Stimulated activated naive B cell treated with anti-CD40 and anti-IgM and Interleukin-4, amounts not matched to agents 10 μg/mL and 1 μg/mL and 100 μg/mL, for 72 hours (primary cell): ENCODE measurements at regions not wholly inside any gene's neighbourhood (a gene's known extent, or its start where the extent isn't known, plus 50 kb on each side); places are given as distances from the start of the nearest gene placed in this dataset.
"Not testable (repeated sequence)": the region's sequence is repeated elsewhere in the genome, so short reads cannot be mapped to it uniquely, and the experiment has no call there.

Source experiments
- ATAC-seq, 2 donors: fragments of 150-1000 bp; cut with Tn5 transposase; replicated peaks; 2 replicates each; pipeline ENCODE4 v1.10.0; 2021; ENCODE audit warnings: moderate library complexity in 1 of 2
- DNase-seq: peaks from one replicate; pipeline ENCODE4 v3.0.0; 2021
- H3K27ac Mint-ChIP-seq: one replicate; pipeline ENCODE4 v1.8.0; 2022; ENCODE audit warnings: mild to moderate bottlenecking, mixed read lengths
- H3K27me3 Mint-ChIP-seq, 2 donors: one replicate each; pipeline ENCODE4 v1.8.0; 2022; ENCODE audit warnings: mixed read lengths in 2 of 2
- H3K36me3 Mint-ChIP-seq, 2 donors: one replicate each; pipeline ENCODE4 v1.8.0; 2022; ENCODE audit warnings: mixed read lengths in 2 of 2, mild to moderate bottlenecking in 1 of 2
- H3K4me1 Mint-ChIP-seq, 2 donors: one replicate each; pipeline ENCODE4 v1.8.0; 2022; ENCODE audit warnings: mixed read lengths in 2 of 2, mild to moderate bottlenecking in 1 of 2
- H3K4me3 Mint-ChIP-seq, 2 donors: one replicate each; pipeline ENCODE4 v1.8.0; 2022; ENCODE audit warnings: mild to moderate bottlenecking in 2 of 2, mixed read lengths in 2 of 2, moderate library complexity in 1 of 2
- H3K9me3 Mint-ChIP-seq, 2 donors: one replicate each; pipeline ENCODE4 v1.8.0; 2022; ENCODE audit warnings: mixed read lengths in 2 of 2, mild to moderate bottlenecking in 1 of 2

- Mint-ChIP-seq H3K4me1 (no peaks in the 10 kb centered on the region), H3K9me3 (peaks cover 4 to 9% of the 10 kb centered on the region in 2 donors), H3K27me3 (no peaks in the 10 kb centered on the region), H3K4me3 (no peak overlapping the region), H3K36me3 (no peaks in the 10 kb centered on the region), H3K27ac (no peak overlapping the region)
- no peak for DNase-seq
- no peak for ATAC-seq
Observed at GRCh38 chr4:60657807-60658206, 542.3 kb upstream of the ADGRL3 start.

GRCh38 chr4:60663769-60664168 is 536.4 kb upstream of the ADGRL3 start:
- no peak overlapping the region for H3K4me3 Mint-ChIP-seq
- H3K9me3 Mint-ChIP-seq = peaks cover 0 to 9% of the 10 kb centered on the region in 2 donors
- H3K4me1 Mint-ChIP-seq = no peaks in the 10 kb centered on the region
- ATAC-seq (no peak), DNase-seq (no peak)
- H3K36me3 Mint-ChIP-seq = no peaks in the 10 kb centered on the region
- no peak overlapping the region for H3K27ac Mint-ChIP-seq
- no peaks in the 10 kb centered on the region for H3K27me3 Mint-ChIP-seq

GRCh38 chr4:60682901-60683300 is 517.2 kb upstream of the ADGRL3 start:
- Mint-ChIP-seq H3K36me3 (no peaks in the 10 kb centered on the region), H3K4me3 (no peak overlapping the region), H3K27me3 (no peaks in the 10 kb centered on the region), H3K9me3 (peaks cover 0 to 1% of the 10 kb centered on the region in 2 donors), H3K27ac (no peak overlapping the region), H3K4me1 (no peaks in the 10 kb centered on the region)
- no peak for ATAC-seq
- DNase-seq = no peak

- H3K9me3 Mint-ChIP-seq = peaks cover 0 to 1% of the 10 kb centered on the region in 2 donors
- DNase-seq = no peak
- H3K27me3 Mint-ChIP-seq = no peaks in the 10 kb centered on the region
- no peak overlapping the region for H3K4me3 Mint-ChIP-seq
- no peaks in the 10 kb centered on the region for H3K36me3 Mint-ChIP-seq
- H3K4me1 Mint-ChIP-seq = no peaks in the 10 kb centered on the region
- H3K27ac Mint-ChIP-seq = no peak overlapping the region
- no peak for ATAC-seq
Observed at GRCh38 chr4:60683357-60683756, 516.8 kb upstream of the ADGRL3 start.

- no peak for DNase-seq
- no peak for ATAC-seq
- no peak overlapping the region for H3K4me3 Mint-ChIP-seq
- H3K9me3 Mint-ChIP-seq = peaks cover 0 to 1% of the 10 kb centered on the region in 2 donors
- H3K27ac Mint-ChIP-seq = no peak overlapping the region
- H3K27me3 Mint-ChIP-seq = no peaks in the 10 kb centered on the region
- H3K4me1 Mint-ChIP-seq = no peaks in the 10 kb centered on the region
- H3K36me3 Mint-ChIP-seq = no peaks in the 10 kb centered on the region
Observed at GRCh38 chr4:60683973-60684372, 516.2 kb upstream of the ADGRL3 start.

GRCh38 chr4:60696062-60696461 is 504.1 kb upstream of the ADGRL3 start:
- H3K9me3 Mint-ChIP-seq = peaks cover 0 to 12% of the 10 kb centered on the region in 2 donors
- H3K4me1 Mint-ChIP-seq, ATAC-seq, H3K27ac Mint-ChIP-seq, H3K36me3 Mint-ChIP-seq, H3K27me3 Mint-ChIP-seq, H3K4me3 Mint-ChIP-seq, DNase-seq: not testable (repeated sequence)

GRCh38 chr4:60709061-60709460 is 491.1 kb upstream of the ADGRL3 start:
- Mint-ChIP-seq H3K4me1 (no peaks in the 10 kb centered on the region), H3K27ac (no peak overlapping the region), H3K36me3 (no peaks in the 10 kb centered on the region), H3K27me3 (no peaks in the 10 kb centered on the region), H3K4me3 (no peak overlapping the region), H3K9me3 (peaks cover 0 to 5% of the 10 kb centered on the region in 2 donors)
- DNase-seq = no peak
- ATAC-seq = no peak

GRCh38 chr4:60718874-60719273 is 481.3 kb upstream of the ADGRL3 start:
- no peaks in the 10 kb centered on the region for H3K9me3 Mint-ChIP-seq
- ATAC-seq = no peak
- H3K27ac Mint-ChIP-seq = no peak overlapping the region
- no peak overlapping the region for H3K4me3 Mint-ChIP-seq
- DNase-seq = no peak
- H3K27me3 Mint-ChIP-seq = no peaks in the 10 kb centered on the region
- H3K4me1 Mint-ChIP-seq = no peaks in the 10 kb centered on the region
- H3K36me3 Mint-ChIP-seq = no peaks in the 10 kb centered on the region

GRCh38 chr4:60721685-60722084 is 478.4 kb upstream of the ADGRL3 start:
- no peak for DNase-seq
- no peaks in the 10 kb centered on the region for H3K27me3 Mint-ChIP-seq

GRCh38 chr4:60723796-60724195 is 476.3 kb upstream of the ADGRL3 start:
- no peaks in the 10 kb centered on the region for H3K27me3 Mint-ChIP-seq

More at GRCh38 chr4:60721685-60722084, 478.4 kb upstream of the ADGRL3 start:
- no peak overlapping the region for H3K27ac Mint-ChIP-seq
- peaks cover 0 to 2% of the 10 kb centered on the region in 2 donors for H3K9me3 Mint-ChIP-seq
- ATAC-seq = no peak
- no peaks in the 10 kb centered on the region for H3K36me3 Mint-ChIP-seq
- H3K4me3 Mint-ChIP-seq = no peak overlapping the region
- H3K4me1 Mint-ChIP-seq = no peaks in the 10 kb centered on the region

GRCh38 chr4:60724623-60725022 is 475.5 kb upstream of the ADGRL3 start:
- peaks cover 0 to 2% of the 10 kb centered on the region in 2 donors for H3K9me3 Mint-ChIP-seq
- no peak for DNase-seq

More at GRCh38 chr4:60723796-60724195, 476.3 kb upstream of the ADGRL3 start:
- H3K4me3 Mint-ChIP-seq = no peak overlapping the region
- peaks cover 0 to 2% of the 10 kb centered on the region in 2 donors for H3K9me3 Mint-ChIP-seq
- no peaks in the 10 kb centered on the region for H3K36me3 Mint-ChIP-seq
- H3K27ac Mint-ChIP-seq = no peak overlapping the region
- H3K4me1 Mint-ChIP-seq = no peaks in the 10 kb centered on the region
- no peak for DNase-seq
- ATAC-seq = no peak

GRCh38 chr4:60726779-60727178 is 473.3 kb upstream of the ADGRL3 start:
- Mint-ChIP-seq H3K27me3 (no peaks in the 10 kb centered on the region), H3K9me3 (peaks cover 0 to 4% of the 10 kb centered on the region in 2 donors), H3K4me1 (no peaks in the 10 kb centered on the region), H3K27ac (no peak overlapping the region), H3K4me3 (no peak overlapping the region), H3K36me3 (no peaks in the 10 kb centered on the region)
- DNase-seq = no peak
- no peak for ATAC-seq

More at GRCh38 chr4:60724623-60725022, 475.5 kb upstream of the ADGRL3 start:
- H3K27ac Mint-ChIP-seq = no peak overlapping the region
- no peaks in the 10 kb centered on the region for H3K36me3 Mint-ChIP-seq
- no peak for ATAC-seq
- H3K4me1 Mint-ChIP-seq = no peaks in the 10 kb centered on the region
- H3K27me3 Mint-ChIP-seq = no peaks in the 10 kb centered on the region
- no peak overlapping the region for H3K4me3 Mint-ChIP-seq

GRCh38 chr4:60729194-60729593 is 470.9 kb upstream of the ADGRL3 start:
- no peak overlapping the region for H3K4me3 Mint-ChIP-seq
- H3K36me3 Mint-ChIP-seq = no peaks in the 10 kb centered on the region
- no peaks in the 10 kb centered on the region for H3K27me3 Mint-ChIP-seq
- DNase-seq (no peak), ATAC-seq (no peak)
- H3K4me1 Mint-ChIP-seq = no peaks in the 10 kb centered on the region
- H3K27ac Mint-ChIP-seq = no peak overlapping the region
- H3K9me3 Mint-ChIP-seq = peaks cover 0 to 7% of the 10 kb centered on the region in 2 donors

- H3K9me3 Mint-ChIP-seq, H3K36me3 Mint-ChIP-seq, H3K4me1 Mint-ChIP-seq, H3K4me3 Mint-ChIP-seq, ATAC-seq, H3K27me3 Mint-ChIP-seq, DNase-seq, H3K27ac Mint-ChIP-seq: not testable (repeated sequence)
Observed at GRCh38 chr4:60729764-60730163, 470.4 kb upstream of the ADGRL3 start.

GRCh38 chr4:60737858-60738257 is 462.3 kb upstream of the ADGRL3 start:
- DNase-seq (no peak), ATAC-seq (no peak)
- H3K4me1 Mint-ChIP-seq = no peaks in the 10 kb centered on the region
- no peaks in the 10 kb centered on the region for H3K36me3 Mint-ChIP-seq
- H3K4me3 Mint-ChIP-seq = no peak overlapping the region
- H3K27ac Mint-ChIP-seq = no peak overlapping the region
- peaks cover 9 to 14% of the 10 kb centered on the region in 2 donors for H3K9me3 Mint-ChIP-seq
- no peaks in the 10 kb centered on the region for H3K27me3 Mint-ChIP-seq

- no peaks in the 10 kb centered on the region for H3K36me3 Mint-ChIP-seq
Observed at GRCh38 chr4:60743654-60744053, 456.5 kb upstream of the ADGRL3 start.

More at GRCh38 chr4:60743654-60744053, 456.5 kb upstream of the ADGRL3 start:
- ATAC-seq = no peak
- peaks cover 5 to 6% of the 10 kb centered on the region in 2 donors for H3K9me3 Mint-ChIP-seq
- H3K4me1 Mint-ChIP-seq = no peaks in the 10 kb centered on the region
- no peaks in the 10 kb centered on the region for H3K27me3 Mint-ChIP-seq
- no peak for DNase-seq
- H3K4me3 Mint-ChIP-seq = no peak overlapping the region
- no peak overlapping the region for H3K27ac Mint-ChIP-seq
